ENCODE measurements at regions not wholly inside any gene's neighbourhood (a gene's known extent, or its start where the extent isn't known, plus 50 kb on each side); places are given as distances from the start of the nearest gene placed in this dataset.
"Not testable (repeated sequence)": the region's sequence is repeated elsewhere in the genome, so short reads cannot be mapped to it uniquely, and the experiment has no call there.

- no peak for DNase-seq
These were observed 560.0 kb upstream of the PCDH7 start for GRCh38 chr4:30160140-30160539.

- DNase-seq: no peak
These were observed 547.8 kb upstream of the PCDH7 start for GRCh38 chr4:30172416-30172815.

- DNase-seq: no peak
These were observed 538.7 kb upstream of the PCDH7 start for GRCh38 chr4:30181512-30181911.

GRCh38 chr4:30181918-30182317 lies 538.3 kb upstream of the PCDH7 start:
- no peak for DNase-seq

GRCh38 chr4:30182786-30183185 lies 537.4 kb upstream of the PCDH7 start:
- no peak for DNase-seq

GRCh38 chr4:30191902-30192301 lies 528.3 kb upstream of the PCDH7 start:
- DNase-seq: no peak

GRCh38 chr4:30207389-30207788 lies 512.8 kb upstream of the PCDH7 start:
- DNase-seq: no peak

- DNase-seq: no peak
These were observed 511.3 kb upstream of the PCDH7 start for GRCh38 chr4:30208731-30209435.

GRCh38 chr4:30215973-30216372 lies 504.2 kb upstream of the PCDH7 start:
- not testable (repeated sequence) for DNase-seq

GRCh38 chr4:30245140-30245539 lies 475.0 kb upstream of the PCDH7 start:
- DNase-seq: no peak

GRCh38 chr4:30256116-30256832 lies 463.9 kb upstream of the PCDH7 start:
- DNase-seq: no peak

- DNase-seq: no peak
These were observed 461.2 kb upstream of the PCDH7 start for GRCh38 chr4:30258949-30259348.

GRCh38 chr4:30262379-30262778 lies 457.8 kb upstream of the PCDH7 start:
- DNase-seq: no peak

GRCh38 chr4:30264465-30264864 lies 455.7 kb upstream of the PCDH7 start:
- no peak for DNase-seq

- DNase-seq: no peak
These were observed 454.5 kb upstream of the PCDH7 start for GRCh38 chr4:30265716-30266115.

GRCh38 chr4:30268370-30268769 lies 451.8 kb upstream of the PCDH7 start:
- DNase-seq: no peak

GRCh38 chr4:30269850-30270249 lies 450.3 kb upstream of the PCDH7 start:
- no peak for DNase-seq

GRCh38 chr4:30281986-30282385 lies 438.2 kb upstream of the PCDH7 start:
- DNase-seq: no peak

GRCh38 chr4:30283336-30283735 lies 436.8 kb upstream of the PCDH7 start:
- DNase-seq: no peak

GRCh38 chr4:30294295-30294694 lies 425.9 kb upstream of the PCDH7 start:
- DNase-seq: no peak

GRCh38 chr4:30295652-30296051 lies 424.5 kb upstream of the PCDH7 start:
- no peak for DNase-seq

GRCh38 chr4:30314001-30314400 lies 406.2 kb upstream of the PCDH7 start:
- no peak for DNase-seq

- no peak for DNase-seq
These were observed 389.1 kb upstream of the PCDH7 start for GRCh38 chr4:30330894-30331652.

GRCh38 chr4:30341731-30342130 lies 378.4 kb upstream of the PCDH7 start:
- no peak for DNase-seq
